NB4 (cell line): ENCODE measurements at regions not wholly inside any gene's neighbourhood (a gene's known extent, or its start where the extent isn't known, plus 50 kb on each side); places are given as distances from the start of the nearest gene placed in this dataset.

Experiments used
- DNase-seq: peaks from one replicate; pipeline ENCODE4 v3.0.0; 2010; ENCODE audit warnings: low read depth
- H3K4me3 ChIP-seq: one replicate; pipeline ENCODE4 v1.5.1; 2011; ENCODE audit warnings: mild to moderate bottlenecking, low read depth, low read length, moderate library complexity
- CTCF ChIP-seq: IDR thresholded peaks from one replicate; pipeline ENCODE4 v1.5.1; 2012; ENCODE audit warnings: low read depth, low read length
- MAX ChIP-seq: IDR thresholded peaks from 2 replicates; pipeline ENCODE4 v1.6.1; 2011; ENCODE audit warnings: low read depth, low read length
- MYC ChIP-seq: IDR thresholded peaks from 2 replicates; pipeline ENCODE4 v1.6.1; 2011; ENCODE audit warnings: low read depth, low read length
- POLR2A ChIP-seq: IDR thresholded peaks from 2 replicates; pipeline ENCODE4 v1.6.1; 2011; ENCODE audit warnings: mild to moderate bottlenecking; ENCODE audit not compliant: insufficient read length; ENCODE audit errors: extremely low read depth

- no peak for DNase-seq
- no peak overlapping the region for H3K4me3 ChIP-seq
- TF ChIP-seq MYC = no peak
- no peak for TF ChIP-seq MAX
- no peak for TF ChIP-seq POLR2A
Measured at GRCh38 chr10:64211466-64211865, 690.3 kb downstream of the REEP3 start.

- no peak for TF ChIP-seq MYC
- no peak for TF ChIP-seq CTCF
- no peak for TF ChIP-seq POLR2A
- TF ChIP-seq MAX = no peak
- DNase-seq = no peak
- H3K4me3 ChIP-seq = no peak overlapping the region
Measured at GRCh38 chr10:64215088-64215487, 693.9 kb downstream of the REEP3 start.

- TF ChIP-seq CTCF (no peak), POLR2A (no peak)
- no peak overlapping the region for H3K4me3 ChIP-seq
- no peak for DNase-seq
Measured at GRCh38 chr10:64219271-64220025, 698.2 kb downstream of the REEP3 start.

GRCh38 chr10:64234489-64234888 is 713.3 kb downstream of the REEP3 start:
- TF ChIP-seq POLR2A (no peak), CTCF (no peak), MAX (no peak), MYC (no peak)
- no peak overlapping the region for H3K4me3 ChIP-seq
- no peak for DNase-seq

GRCh38 chr10:64257704-64258103 is 736.5 kb downstream of the REEP3 start:
- DNase-seq = no peak
- TF ChIP-seq CTCF (no peak), POLR2A (no peak), MYC (no peak), MAX (no peak)
- H3K4me3 ChIP-seq = no peak overlapping the region

- DNase-seq = no peak
- H3K4me3 ChIP-seq = no peak overlapping the region
- TF ChIP-seq MAX (no peak), MYC (no peak), CTCF (no peak), POLR2A (no peak)
Measured at GRCh38 chr10:64261092-64261491, 739.9 kb downstream of the REEP3 start.
